ENCODE measurements at regions not wholly inside any gene's neighbourhood (a gene's known extent, or its start where the extent isn't known, plus 50 kb on each side); places are given as distances from the start of the nearest gene placed in this dataset.

GRCh38 chr16:20225228-20225733, 102.0 kb downstream of the GP2 start:
- CTCF ChIA-PET: no interaction called here
- Histone ChIP-seq H3K4me3 (ENCODE audit: low read depth, low read length) (no peak overlapping the region), H3K27me3 (ENCODE audit: control insufficient read depth, insufficient read depth, low read length) (no peaks in the 10 kb centered on the region), H3K27ac (ENCODE audit: low read depth, low read length) (no peak overlapping the region), H3K9me3 (ENCODE audit: control insufficient read depth, insufficient read depth, low read length) (peaks cover 11% of the 10 kb centered on the region; the same call in 1 of the 2 replicates)
- TF ChIP-seq CTCF (IDR thresholded peaks at IDR 0.05; ENCODE audit: low read depth, low read length): no peak
- no peak for DNase-seq (ENCODE audit: low read depth, low spot score)
- POLR2A ChIA-PET: no interaction called here

- peaks cover 20% of the 10 kb centered on the region for H3K9me3 ChIP-seq (ENCODE audit: control insufficient read depth, insufficient read depth, low read length)
- H3K27ac ChIP-seq (ENCODE audit: low read depth, low read length): no peak overlapping the region
- H3K4me3 ChIP-seq (ENCODE audit: low read depth, low read length): no peak overlapping the region
- CTCF ChIA-PET: no interaction called here
- no peak for TF ChIP-seq CTCF (IDR thresholded peaks at IDR 0.05; ENCODE audit: low read depth, low read length)
- H3K27me3 ChIP-seq (ENCODE audit: control insufficient read depth, insufficient read depth, low read length): no peaks in the 10 kb centered on the region
- POLR2A ChIA-PET: no interaction called here
- DNase-seq (ENCODE audit: low read depth, low spot score): no peak
Measured at GRCh38 chr16:20221208-20221607, 106.1 kb downstream of the GP2 start.

- no peak for DNase-seq (ENCODE audit: low read depth, low spot score)
- POLR2A ChIA-PET: no interaction called here
- CTCF ChIA-PET: no interaction called here
Measured at GRCh38 chr16:20218093-20218492, 109.2 kb downstream of the GP2 start.

DNA sequence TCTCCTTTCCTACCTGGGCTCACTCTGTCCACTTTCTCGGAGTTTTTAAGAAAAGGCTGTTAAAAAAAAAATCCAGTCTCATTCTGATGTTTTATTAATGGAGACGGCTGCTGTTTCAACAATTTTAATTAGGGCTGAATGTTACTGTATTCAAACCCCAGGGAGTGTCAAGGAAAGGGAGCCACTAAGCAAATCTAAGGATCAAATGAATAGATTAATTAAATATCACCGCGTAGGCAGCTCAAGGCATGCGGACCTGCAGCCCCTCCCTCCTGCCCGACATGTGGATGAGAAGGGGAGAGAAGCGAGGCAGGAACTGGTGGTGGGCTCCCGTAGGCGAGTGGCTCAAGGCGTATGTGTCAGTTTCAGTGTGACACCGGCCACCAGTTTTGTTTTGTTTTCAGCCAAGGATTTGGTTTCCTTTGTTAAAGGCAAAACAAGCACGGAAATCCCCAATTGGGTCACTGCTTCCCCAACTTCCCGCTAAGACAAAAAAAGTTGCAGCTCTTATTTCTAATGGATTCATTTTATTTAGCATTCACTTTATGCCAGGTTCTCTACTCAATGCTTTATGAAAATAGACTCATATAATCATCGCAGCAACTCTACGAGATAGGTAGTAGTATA, 110.6 kb downstream of the GP2 start:
- ChIA-PET POLR2A (no interaction called here), CTCF (no interaction called here)
- H3K27ac ChIP-seq (ENCODE audit: low read depth, low read length): no peak overlapping the region
- DNase-seq (ENCODE audit: low read depth, low spot score): no peak
- TF ChIP-seq CTCF (IDR thresholded peaks at IDR 0.05; ENCODE audit: low read depth, low read length): no peak
- H3K9me3 ChIP-seq (ENCODE audit: control insufficient read depth, insufficient read depth, low read length): peaks cover 35% of the 10 kb centered on the region
- H3K27me3 ChIP-seq (ENCODE audit: control insufficient read depth, insufficient read depth, low read length): no peaks in the 10 kb centered on the region
- H3K4me3 ChIP-seq (ENCODE audit: low read depth, low read length): no peak overlapping the region

More at GRCh38 chr16:20218093-20218492, 109.2 kb downstream of the GP2 start:
- Histone ChIP-seq H3K4me3 (ENCODE audit: low read depth, low read length) (no peak overlapping the region), H3K27me3 (ENCODE audit: control insufficient read depth, insufficient read depth, low read length) (no peaks in the 10 kb centered on the region), H3K27ac (ENCODE audit: low read depth, low read length) (no peak overlapping the region), H3K9me3 (ENCODE audit: control insufficient read depth, insufficient read depth, low read length) (peaks cover 33% of the 10 kb centered on the region)
- TF ChIP-seq CTCF (IDR thresholded peaks at IDR 0.05; ENCODE audit: low read depth, low read length): no peak

DNA sequence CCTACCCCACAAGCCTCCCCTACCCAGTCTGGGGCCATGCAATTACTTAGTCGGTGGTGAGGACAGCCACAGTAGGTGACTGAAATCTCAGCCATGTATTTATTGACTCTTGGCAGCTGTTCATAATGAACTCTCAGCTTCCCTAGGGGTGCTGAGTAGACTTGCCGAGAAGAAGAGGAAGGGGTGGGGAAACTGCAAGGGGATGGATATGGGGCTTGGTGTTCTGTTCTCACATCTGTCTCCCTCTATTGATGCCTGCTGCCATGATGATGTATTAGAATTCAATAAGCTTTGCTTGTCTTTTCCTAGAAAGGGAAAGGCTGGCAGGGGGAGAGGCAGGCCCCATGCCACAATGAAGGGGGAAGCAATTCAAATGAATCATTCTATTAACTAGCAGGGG, 112.9 kb downstream of the GP2 start:
- DNase-seq (ENCODE audit: low read depth, low spot score): no peak
- Histone ChIP-seq H3K27me3 (ENCODE audit: control insufficient read depth, insufficient read depth, low read length) (no peaks in the 10 kb centered on the region), H3K27ac (ENCODE audit: low read depth, low read length) (no peak overlapping the region), H3K4me3 (ENCODE audit: low read depth, low read length) (no peak overlapping the region), H3K9me3 (ENCODE audit: control insufficient read depth, insufficient read depth, low read length) (peaks cover 40% of the 10 kb centered on the region)
- TF ChIP-seq CTCF (IDR thresholded peaks at IDR 0.05; ENCODE audit: low read depth, low read length): no peak
- ChIA-PET CTCF (no interaction called here), POLR2A (no interaction called here)

Measured in AG04450 (cell line).